NCI-H69 (cell line): ENCODE measurements at regions not wholly inside any gene's neighbourhood (a gene's known extent, or its start where the extent isn't known, plus 50 kb on each side); places are given as distances from the start of the nearest gene placed in this dataset.

Experiments used
- DNase-seq: peaks from one replicate; lab custom pipeline; 2025; lab: John Stamatoyannopoulos, UW

DNA sequence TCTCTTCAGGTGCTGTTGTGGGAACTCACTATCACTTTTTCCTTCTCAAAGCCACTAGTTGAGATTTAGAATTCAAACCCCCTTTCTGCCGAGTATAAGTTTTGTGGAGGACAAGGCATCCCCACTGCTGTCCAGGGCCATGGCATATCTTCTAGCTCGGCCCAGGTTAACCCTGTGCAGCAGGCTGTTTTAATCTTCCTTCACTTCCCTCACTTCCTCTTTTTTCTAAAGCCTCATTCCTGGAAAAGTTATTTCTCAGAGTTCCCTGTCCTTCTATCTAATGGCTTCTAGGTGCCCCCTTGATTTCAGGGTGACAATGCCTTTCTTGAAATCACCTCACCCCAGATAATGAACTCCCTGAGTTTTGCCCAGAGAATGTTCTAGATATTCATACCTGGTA lies 222.3 kb downstream of the SNX10 start:
- no peak for DNase-seq

DNA sequence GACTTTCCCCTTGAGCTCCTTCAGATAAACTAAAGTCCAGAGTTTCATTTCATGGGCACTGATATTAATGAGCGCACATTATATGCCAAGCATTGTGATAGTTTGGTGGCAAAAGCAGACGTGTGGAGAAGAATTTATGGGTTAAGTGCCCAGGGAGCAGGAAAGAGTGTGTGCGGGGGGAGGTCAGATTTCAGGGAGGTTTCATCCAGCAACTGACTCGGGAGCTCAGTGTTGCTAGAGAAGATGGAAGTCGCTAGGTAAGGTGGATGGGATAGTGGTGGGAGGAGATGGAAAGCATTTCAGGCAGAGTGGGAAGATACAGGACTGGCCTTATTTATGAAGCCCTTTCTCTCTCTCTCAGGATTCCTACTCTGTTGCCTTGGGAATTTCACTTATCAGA lies 223.0 kb downstream of the SNX10 start:
- peak; percentile 60 for DNase-seq

DNA sequence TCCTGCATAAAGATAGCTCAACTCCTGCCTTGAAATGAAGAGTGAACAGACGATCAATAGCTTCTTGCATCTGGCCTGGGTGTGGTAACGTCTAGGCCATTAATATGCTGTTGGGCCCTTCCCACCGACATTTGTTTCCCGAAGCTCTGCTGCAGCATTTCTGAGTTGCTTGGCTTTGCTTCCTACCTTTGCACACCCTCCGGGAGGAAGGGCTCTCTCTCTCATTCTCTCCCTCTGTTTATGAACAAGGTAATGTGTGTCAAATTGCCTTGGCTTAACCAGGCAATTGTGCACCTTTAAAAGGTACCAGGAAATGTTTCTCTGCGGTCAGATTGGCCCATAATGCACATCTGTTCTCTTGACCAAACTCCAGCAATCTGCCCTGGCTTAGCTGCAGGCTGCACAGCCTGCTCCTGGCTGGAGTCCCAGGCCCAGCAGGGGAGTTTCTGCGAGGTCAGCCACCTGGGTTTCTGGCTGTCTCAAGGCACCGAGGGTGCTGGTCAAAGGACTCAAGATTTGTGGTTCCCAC lies 223.7 kb downstream of the SNX10 start:
- peak; percentile 98 for DNase-seq

DNA sequence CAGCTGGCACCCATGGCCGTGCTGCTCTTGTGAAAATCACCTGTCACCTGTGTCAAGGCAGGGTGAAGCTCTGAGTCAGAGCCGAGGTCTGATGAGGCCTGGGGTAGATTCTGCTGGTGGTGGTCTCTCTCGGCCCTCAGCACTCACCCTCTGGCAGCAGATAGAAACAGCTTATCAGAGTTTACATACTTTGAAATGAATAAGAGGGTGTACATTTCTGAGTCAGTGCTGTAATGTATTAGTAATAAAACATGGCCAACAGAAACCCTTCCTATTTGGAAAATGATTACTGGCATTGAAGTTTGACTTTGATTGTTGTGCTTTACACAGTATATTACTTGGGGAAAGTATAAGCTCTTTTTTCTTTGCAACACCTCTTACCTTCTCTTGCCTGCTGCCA lies 228.8 kb downstream of the SNX10 start:
- no peak for DNase-seq

- DNase-seq: no peak
Measured at GRCh38 chr7:26522633-26523032, 231.0 kb downstream of the SNX10 start.

DNA sequence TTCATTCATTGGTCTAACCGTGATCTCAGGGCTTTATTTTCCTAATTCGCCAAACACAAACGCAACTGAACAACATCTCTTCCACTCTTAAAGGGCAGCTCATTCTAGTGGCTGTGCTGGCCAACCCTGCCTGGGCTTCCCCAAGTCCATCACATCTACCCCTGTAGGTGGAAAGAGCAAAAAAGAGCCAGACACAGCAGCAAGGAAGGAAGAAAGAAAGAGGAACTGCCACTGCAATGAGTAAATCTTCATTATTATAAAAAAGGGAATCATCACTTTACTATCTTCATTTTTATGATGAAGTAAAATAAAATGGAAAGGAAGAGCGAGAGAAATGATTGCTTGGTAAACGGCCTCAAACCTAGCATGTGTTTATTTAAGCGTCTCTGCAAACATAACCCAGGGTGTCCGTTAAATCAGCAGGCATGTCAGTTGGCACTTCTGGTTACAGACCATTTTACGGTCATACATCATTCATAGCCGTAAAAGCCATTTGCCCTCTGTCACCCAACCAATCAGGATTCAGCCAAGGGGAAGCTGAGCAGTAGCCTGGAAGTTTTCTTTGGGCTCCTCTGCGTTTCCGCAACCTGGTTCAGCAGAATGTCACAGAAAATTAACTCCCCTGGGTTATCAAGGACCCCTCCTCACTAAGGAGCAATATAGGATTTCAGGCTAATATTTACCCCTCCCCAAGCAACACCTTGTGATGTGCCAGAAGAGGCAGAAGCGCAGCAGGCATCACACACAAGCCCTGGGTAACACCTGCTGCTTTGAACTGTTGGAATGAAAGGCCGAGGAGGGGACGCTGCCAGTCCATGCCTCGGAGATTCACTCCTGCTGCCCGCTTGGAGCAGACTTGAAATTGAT lies 234.0 kb downstream of the SNX10 start:
- peak; percentile 99 for DNase-seq

DNA sequence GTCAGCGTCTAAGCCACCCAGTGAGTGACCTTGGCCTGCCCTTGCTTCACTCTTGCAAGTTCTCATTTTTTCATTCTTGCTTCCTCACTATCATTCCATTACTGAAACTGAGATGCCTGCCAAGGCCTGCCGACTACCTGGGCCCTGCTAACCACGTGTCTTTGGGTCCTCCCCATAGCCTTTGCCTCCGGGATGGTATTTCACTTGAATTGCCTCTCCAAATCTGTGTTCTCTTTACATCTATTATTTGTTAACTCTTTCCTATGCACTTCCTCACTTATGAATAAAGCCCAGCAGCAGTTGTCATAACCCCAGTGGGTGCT lies 234.6 kb downstream of the SNX10 start:
- DNase-seq: no peak

GRCh38 chr7:26531926-26532325 lies 240.3 kb downstream of the SNX10 start:
- peak; percentile 50 for DNase-seq

DNA sequence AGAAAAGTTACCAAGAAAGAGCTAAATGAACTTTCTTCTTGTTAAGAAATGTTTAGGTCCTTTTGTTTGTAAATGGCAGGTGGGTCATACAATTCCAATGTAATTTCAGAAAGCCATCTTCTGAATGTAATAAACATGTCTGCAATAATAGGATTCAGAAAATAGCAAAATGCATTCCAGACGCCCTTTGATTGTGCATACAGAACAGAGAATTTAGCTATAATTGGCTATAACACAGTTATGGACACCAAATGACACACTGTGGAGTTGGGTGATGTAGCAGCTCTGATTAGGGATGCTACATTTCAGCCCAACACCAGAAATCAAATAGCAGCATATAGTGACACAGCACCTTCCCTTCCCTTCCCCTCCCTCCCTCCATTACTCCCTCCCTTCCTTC lies 240.8 kb downstream of the SNX10 start:
- peak; percentile 75 for DNase-seq

GRCh38 chr7:26533217-26533616 lies 241.6 kb downstream of the SNX10 start:
- peak; percentile 63 for DNase-seq

DNA sequence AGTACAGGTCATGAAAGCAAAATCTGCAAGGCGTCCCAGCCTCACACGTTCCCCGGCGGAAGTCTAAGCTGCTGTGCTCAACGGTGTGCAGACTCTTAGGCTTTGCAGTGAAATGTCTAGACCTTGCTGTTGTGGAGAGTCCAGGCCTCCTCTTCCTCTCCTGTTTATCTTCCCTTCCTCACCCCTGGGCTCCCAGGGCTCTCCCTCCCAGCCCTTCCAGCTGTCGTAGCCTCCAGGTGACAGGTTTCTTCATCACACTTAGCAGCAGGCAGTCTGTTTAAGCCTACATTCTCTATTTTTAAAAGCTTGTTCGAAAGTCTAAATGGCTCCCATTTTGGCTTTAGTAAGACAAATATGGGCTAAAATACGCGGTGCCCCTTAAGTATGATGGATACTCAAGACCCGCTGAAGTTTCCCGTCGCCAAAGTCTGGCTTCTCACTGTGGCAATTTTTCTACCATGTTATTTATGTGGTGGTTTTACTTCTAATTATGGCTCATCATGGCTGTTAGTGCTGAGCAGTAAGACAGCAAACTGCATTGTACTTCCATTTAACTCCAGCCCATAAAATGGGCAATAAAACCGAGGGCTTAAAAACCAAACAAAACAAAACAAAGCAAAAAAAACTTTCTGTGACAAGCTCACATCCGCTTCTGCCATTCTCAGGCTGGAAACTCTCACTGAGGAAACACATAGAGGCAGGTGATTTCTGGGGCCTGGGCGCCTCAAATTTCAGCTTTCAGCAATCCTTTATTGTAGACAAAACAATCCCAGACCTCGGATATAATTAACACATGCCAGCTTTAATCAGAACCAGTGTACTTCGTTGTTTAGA lies 243.2 kb downstream of the SNX10 start:
- peak; percentile 99 for DNase-seq

DNA sequence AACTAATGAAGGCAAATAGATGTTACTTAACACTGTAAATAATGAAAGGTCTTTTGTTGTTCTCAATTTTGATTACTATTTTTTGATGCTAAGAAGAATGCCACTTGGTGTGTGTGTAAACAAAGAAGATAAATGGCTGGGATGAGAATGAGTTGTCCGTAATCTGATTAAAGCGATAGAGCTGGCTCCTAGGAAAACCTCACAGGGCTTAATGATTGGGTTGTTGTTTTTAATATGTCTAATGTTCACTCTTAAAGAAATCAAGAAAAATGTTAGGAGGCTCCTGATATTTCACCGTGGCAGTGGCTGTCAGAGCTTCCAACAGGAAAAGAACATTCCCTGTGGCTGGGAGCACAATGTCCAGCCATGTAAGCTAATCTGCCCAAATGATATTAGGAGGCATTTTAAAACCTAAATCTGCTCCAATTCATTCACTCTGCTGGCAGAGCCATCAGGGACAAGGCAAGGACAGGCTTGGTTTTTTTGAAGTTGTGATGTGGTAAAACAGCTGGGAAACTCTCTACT lies 243.9 kb downstream of the SNX10 start:
- DNase-seq: no peak

- peak; percentile 51 for DNase-seq
Measured at GRCh38 chr7:26538216-26538615, 246.6 kb downstream of the SNX10 start.

GRCh38 chr7:26538689-26539088 lies 247.0 kb downstream of the SNX10 start:
- peak; percentile 79 for DNase-seq

GRCh38 chr7:26543340-26543739 lies 251.7 kb downstream of the SNX10 start:
- no peak for DNase-seq

DNA sequence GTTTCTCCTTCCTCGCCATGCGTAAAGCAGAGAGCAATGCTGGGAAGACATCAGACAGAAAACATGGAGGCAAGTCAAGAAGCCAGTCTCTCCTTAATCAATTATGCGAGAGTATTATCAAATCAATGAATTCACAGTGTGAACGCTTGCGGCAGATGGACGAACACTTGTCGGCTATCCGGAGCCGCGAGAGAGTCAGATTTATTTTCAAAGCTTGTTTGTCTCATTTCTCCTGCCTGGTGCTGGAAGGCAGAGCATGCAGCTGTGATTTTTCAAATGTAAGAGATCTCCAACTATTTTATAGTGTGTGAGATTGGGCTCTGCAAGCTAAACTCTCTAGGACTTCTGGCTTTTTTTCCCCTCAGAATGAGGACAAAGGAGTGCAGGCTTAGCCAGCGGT lies 252.3 kb downstream of the SNX10 start:
- no peak for DNase-seq

GRCh38 chr7:26546508-26547053 lies 254.9 kb downstream of the SNX10 start:
- DNase-seq: no peak

- DNase-seq: no peak
Measured at GRCh38 chr7:26547156-26547555, 255.5 kb downstream of the SNX10 start.

GRCh38 chr7:26549281-26549944 lies 257.8 kb downstream of the SNX10 start:
- DNase-seq: no peak

DNA sequence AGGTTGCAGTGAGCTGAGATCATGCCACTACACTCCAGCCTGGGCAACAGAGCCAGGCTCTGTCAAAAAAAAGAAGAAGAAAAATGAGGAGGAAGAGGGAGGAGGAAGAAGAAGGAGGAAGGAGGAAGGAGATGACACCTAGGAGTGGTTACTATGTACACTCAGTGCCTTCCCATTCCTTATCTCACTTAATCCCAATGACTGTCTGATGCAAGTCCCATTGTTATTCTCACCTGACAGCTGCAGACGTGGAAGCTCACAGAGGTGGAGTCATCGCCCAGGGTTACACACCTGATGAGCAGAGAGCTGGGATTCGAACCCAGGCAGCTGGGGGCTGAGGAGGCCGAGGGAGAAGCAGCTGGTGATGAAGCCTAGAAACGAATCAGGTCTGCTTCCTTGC lies 258.8 kb downstream of the SNX10 start:
- peak; percentile 50 for DNase-seq

GRCh38 chr7:26551740-26552139 lies 260.1 kb downstream of the SNX10 start:
- no peak for DNase-seq

DNA sequence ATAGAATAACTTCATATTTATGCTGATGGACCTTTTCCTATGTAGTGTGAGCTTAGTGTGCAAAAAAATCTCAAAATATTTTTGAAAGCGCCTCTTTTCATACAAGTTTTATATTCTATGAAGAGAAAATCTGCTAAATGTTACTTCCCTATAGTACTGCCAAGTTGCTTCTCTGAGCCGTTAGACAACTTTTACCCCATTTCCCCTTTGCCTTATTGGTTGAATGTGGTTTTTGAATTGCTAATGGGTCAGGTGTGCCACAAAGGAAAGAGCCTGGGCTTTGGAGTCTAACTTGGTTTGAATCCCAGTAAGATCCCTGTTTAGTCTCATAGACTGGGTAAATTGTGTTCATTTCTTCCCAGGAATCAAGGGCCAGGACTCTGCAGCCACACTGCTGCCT lies 261.5 kb downstream of the SNX10 start:
- no peak for DNase-seq
